Thyroid gland (tissue), 4 donors: ENCODE measurements at regions not wholly inside any gene's neighbourhood (a gene's known extent, or its start where the extent isn't known, plus 50 kb on each side); places are given as distances from the start of the nearest gene placed in this dataset.

Source experiments
- DNase-seq, 2 donors: peaks; one replicate each; pipeline ENCODE4 v3.0.0-alpha.2; 2019
- H3K27ac ChIP-seq, 3 donors: fragments of 200-600 bp; sonication (generic); 1 replicate in 2 of 3; 2 replicates in 1 of 3; pipeline ENCODE4 v1.5.1; 2016 to 2019; ENCODE audit warnings: mild to moderate bottlenecking in 1 of 3, moderate library complexity in 1 of 3
- H3K27me3 ChIP-seq: fragments of 200-600 bp; sonication (generic); one replicate; pipeline ENCODE4 v1.5.1; 2019
- H3K36me3 ChIP-seq, 2 donors: fragments of 200-600 bp; sonication (generic); one replicate each; pipeline ENCODE4 v1.5.1; 2016 to 2019
- H3K4me1 ChIP-seq, 2 donors: fragments of 200-600 bp; sonication (generic); one replicate each; pipeline ENCODE4 v1.5.1; 2017 to 2019
- H3K4me3 ChIP-seq, 3 donors: fragments of 200-600 bp; sonication (generic); replicated peaks in 1 of 3; 1 replicate in 2 of 3; 2 replicates in 1 of 3; pipeline ENCODE4 v1.5.1; 2016; ENCODE audit warnings: mild to moderate bottlenecking in 1 of 3
- H3K9me3 ChIP-seq: fragments of 200-600 bp; sonication (generic); one replicate; pipeline ENCODE4 v1.5.1; 2017
- POLR2A ChIP-seq, 2 donors: fragments of 450-650 bp; IDR thresholded peaks; one replicate each; pipeline ENCODE4 v1.6.1; 2017; ENCODE audit warnings: antibody characterized with exemption in 2 of 2, mild to moderate bottlenecking in 2 of 2, moderate library complexity in 1 of 2
- WGBS, 2 donors: methylation state at CpG; one replicate each; pipeline ENCODE4 v1.1.5; 2017; 5-methylcytosine and 5-hydroxymethylcytosine counted together
- intact Hi-C: fragments of 100-400 bp; cut with DNase I; formaldehyde crosslinking; loops from one replicate; pipeline ENCODE4 v1.15.1; 2023
- TF ChIP-seq, protein P1 (sequence below), 6 experiments: fragments of 200-600 bp in 3 of 6; fragments of 450-650 bp in 3 of 6; sonication (generic) in 3 of 6; IDR thresholded peaks; one replicate each; pipeline ENCODE4 v1.5.1; 2016 to 2019; ENCODE audit warnings: antibody characterized with exemption in 6 of 6, mild to moderate bottlenecking in 2 of 6, inconsistent platforms in 1 of 6, moderate library complexity in 1 of 6

- Histone ChIP-seq H3K9me3 (no peaks in the 10 kb centered on the region), H3K27me3 (no peaks in the 10 kb centered on the region), H3K4me1 (peaks cover 2 to 7% of the 10 kb centered on the region in 2 donors), H3K27ac (no peak overlapping the region), H3K36me3 (no peaks in the 10 kb centered on the region), H3K4me3 (no peak overlapping the region)
- DNase-seq: no peak
- WGBS, 2 donors: 56 to 71% methylated on average over 2 of the region's 2 CpGs
- intact Hi-C loops: no loop called here
- TF ChIP-seq POLR2A (IDR thresholded peaks at IDR 0.05): no peak
- TF ChIP-seq, protein P1, sequence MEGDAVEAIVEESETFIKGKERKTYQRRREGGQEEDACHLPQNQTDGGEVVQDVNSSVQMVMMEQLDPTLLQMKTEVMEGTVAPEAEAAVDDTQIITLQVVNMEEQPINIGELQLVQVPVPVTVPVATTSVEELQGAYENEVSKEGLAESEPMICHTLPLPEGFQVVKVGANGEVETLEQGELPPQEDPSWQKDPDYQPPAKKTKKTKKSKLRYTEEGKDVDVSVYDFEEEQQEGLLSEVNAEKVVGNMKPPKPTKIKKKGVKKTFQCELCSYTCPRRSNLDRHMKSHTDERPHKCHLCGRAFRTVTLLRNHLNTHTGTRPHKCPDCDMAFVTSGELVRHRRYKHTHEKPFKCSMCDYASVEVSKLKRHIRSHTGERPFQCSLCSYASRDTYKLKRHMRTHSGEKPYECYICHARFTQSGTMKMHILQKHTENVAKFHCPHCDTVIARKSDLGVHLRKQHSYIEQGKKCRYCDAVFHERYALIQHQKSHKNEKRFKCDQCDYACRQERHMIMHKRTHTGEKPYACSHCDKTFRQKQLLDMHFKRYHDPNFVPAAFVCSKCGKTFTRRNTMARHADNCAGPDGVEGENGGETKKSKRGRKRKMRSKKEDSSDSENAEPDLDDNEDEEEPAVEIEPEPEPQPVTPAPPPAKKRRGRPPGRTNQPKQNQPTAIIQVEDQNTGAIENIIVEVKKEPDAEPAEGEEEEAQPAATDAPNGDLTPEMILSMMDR (IDR thresholded peaks at IDR 0.05): no peak
These were observed 89.0 kb downstream of the NFKBIZ start for GRCh38 chr3:101938262-101938847.

DNA sequence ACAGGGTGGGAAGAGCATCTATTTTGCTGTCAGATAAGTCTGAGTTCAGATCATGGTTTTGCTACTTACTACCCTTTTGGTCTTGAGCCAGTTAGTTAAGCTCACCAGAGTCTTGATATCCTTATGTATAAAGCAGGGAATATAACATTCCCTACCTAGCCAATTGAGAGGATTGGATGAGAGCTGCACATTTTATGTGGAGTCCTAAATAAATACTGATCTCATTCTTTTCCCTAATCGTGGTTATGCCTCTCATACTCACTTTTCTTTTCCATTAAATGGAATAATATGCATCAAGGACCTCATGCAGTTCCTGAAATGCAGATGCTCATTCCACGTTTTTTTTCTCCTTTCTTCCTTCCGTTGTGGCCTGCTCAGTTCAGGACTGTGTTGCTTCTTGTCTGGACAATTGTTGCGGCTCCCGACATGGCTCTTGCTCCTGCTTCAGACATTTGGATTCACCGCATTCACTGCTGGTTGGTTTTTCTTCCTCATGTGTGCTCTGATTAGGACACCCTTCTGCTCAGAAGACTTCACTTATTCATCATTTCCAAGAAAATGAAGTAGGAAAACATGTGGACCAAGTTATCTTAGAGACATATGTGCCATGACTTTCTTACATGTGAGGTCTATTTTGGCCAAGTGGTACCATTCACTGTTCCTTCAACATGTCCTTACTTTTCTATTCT is 90.2 kb downstream of the NFKBIZ start:
- no peaks in the 10 kb centered on the region for H3K9me3 ChIP-seq
- intact Hi-C loops: no loop called here
- no peak for DNase-seq

GRCh38 chr3:101940521-101941317 is 91.4 kb downstream of the NFKBIZ start:
- no peaks in the 10 kb centered on the region for H3K9me3 ChIP-seq
- no peaks in the 10 kb centered on the region for H3K27me3 ChIP-seq
- no peaks in the 10 kb centered on the region for H3K36me3 ChIP-seq
- DNase-seq: no peak
- TF ChIP-seq, protein P1 (IDR thresholded peaks at IDR 0.05): no peak
- TF ChIP-seq POLR2A (IDR thresholded peaks at IDR 0.05): no peak
- no peak overlapping the region for H3K27ac ChIP-seq
- peaks cover 2 to 7% of the 10 kb centered on the region in 2 donors for H3K4me1 ChIP-seq
- H3K4me3 ChIP-seq: no peak overlapping the region
- 64 to 72% methylated on average over 9 of the region's 9 CpGs for WGBS, 2 donors
- intact Hi-C loops: no loop called here

More for the DNA sequence above, 90.2 kb downstream of the NFKBIZ start:
- H3K4me1 ChIP-seq: peaks cover 2 to 7% of the 10 kb centered on the region in 2 donors
- 92% methylated on average over 6 of the region's 6 CpGs for WGBS, 2 donors
- no peak overlapping the region for H3K27ac ChIP-seq
- no peaks in the 10 kb centered on the region for H3K27me3 ChIP-seq
- no peaks in the 10 kb centered on the region for H3K36me3 ChIP-seq
- TF ChIP-seq POLR2A (IDR thresholded peaks at IDR 0.05): no peak
- TF ChIP-seq, protein P1 (IDR thresholded peaks at IDR 0.05): no peak
- H3K4me3 ChIP-seq: no peak overlapping the region

GRCh38 chr3:101941318-101942040 is 92.2 kb downstream of the NFKBIZ start:
- WGBS, 2 donors: 75 to 77% methylated on average over 6 of the region's 6 CpGs
- Histone ChIP-seq H3K27ac (no peak overlapping the region), H3K36me3 (no peaks in the 10 kb centered on the region), H3K27me3 (no peaks in the 10 kb centered on the region), H3K9me3 (no peaks in the 10 kb centered on the region), H3K4me3 (no peak overlapping the region), H3K4me1 (peaks cover 2 to 7% of the 10 kb centered on the region in 2 donors)
- DNase-seq: no peak
- TF ChIP-seq, protein P1 (IDR thresholded peaks at IDR 0.05): no peak
- no peak for TF ChIP-seq POLR2A (IDR thresholded peaks at IDR 0.05)
- intact Hi-C loops: no loop called here
